SH-SY5Y (cell line): ENCODE measurements at regions not wholly inside any gene's neighbourhood (a gene's known extent, or its start where the extent isn't known, plus 50 kb on each side); places are given as distances from the start of the nearest gene placed in this dataset.

Experiments
- GATA2 ChIP-seq: IDR thresholded peaks from 2 replicates; pipeline ENCODE4 v1.6.1; 2011; ENCODE audit warnings: mild to moderate bottlenecking, low read depth, low read length
- GATA3 ChIP-seq: IDR thresholded peaks from 2 replicates; pipeline ENCODE4 v1.6.1; 2011; ENCODE audit warnings: low read depth, mild to moderate bottlenecking, low read length, moderate library complexity

- TF ChIP-seq GATA2: no peak
- no peak for TF ChIP-seq GATA3
Measured at GRCh38 chr18:75659535-75660023, 232.1 kb upstream of the SMIM21 start.

- TF ChIP-seq GATA3: no peak
- no peak for TF ChIP-seq GATA2
Measured at GRCh38 chr18:75658330-75658729, 230.8 kb upstream of the SMIM21 start.

GRCh38 chr18:75656563-75657247 is 229.2 kb upstream of the SMIM21 start:
- TF ChIP-seq GATA3 (no peak), GATA2 (no peak)

- TF ChIP-seq GATA3: no peak
- no peak for TF ChIP-seq GATA2
Measured at GRCh38 chr18:75656035-75656434, 228.5 kb upstream of the SMIM21 start.

GRCh38 chr18:75654851-75655751 is 227.6 kb upstream of the SMIM21 start:
- TF ChIP-seq GATA2: no peak
- TF ChIP-seq GATA3: no peak

GRCh38 chr18:75654386-75654785 is 226.9 kb upstream of the SMIM21 start:
- TF ChIP-seq GATA2: no peak
- no peak for TF ChIP-seq GATA3

GRCh38 chr18:75652528-75652927 is 225.0 kb upstream of the SMIM21 start:
- no peak for TF ChIP-seq GATA3
- no peak for TF ChIP-seq GATA2

GRCh38 chr18:75644871-75645270 is 217.4 kb upstream of the SMIM21 start:
- no peak for TF ChIP-seq GATA2
- TF ChIP-seq GATA3: no peak

GRCh38 chr18:75643083-75643482 is 215.6 kb upstream of the SMIM21 start:
- TF ChIP-seq GATA2 (no peak), GATA3 (no peak)

- TF ChIP-seq GATA3 (no peak), GATA2 (no peak)
Measured at GRCh38 chr18:75639472-75639831, 211.9 kb upstream of the SMIM21 start.

- TF ChIP-seq GATA3 (no peak), GATA2 (no peak)
Measured at GRCh38 chr18:75638776-75639471, 211.4 kb upstream of the SMIM21 start.

GRCh38 chr18:75638223-75638775 is 210.8 kb upstream of the SMIM21 start:
- TF ChIP-seq GATA2: no peak

GRCh38 chr18:75635096-75635495 is 207.6 kb upstream of the SMIM21 start:
- TF ChIP-seq GATA2 (no peak), GATA3 (no peak)

GRCh38 chr18:75625966-75626365 is 198.5 kb upstream of the SMIM21 start:
- TF ChIP-seq GATA2: no peak
- TF ChIP-seq GATA3: no peak

- TF ChIP-seq GATA2: no peak
- no peak for TF ChIP-seq GATA3
Measured at GRCh38 chr18:75624869-75625268, 197.4 kb upstream of the SMIM21 start.
